GM21825 (cell line): ENCODE measurements at regions not wholly inside any gene's neighbourhood (a gene's known extent, or its start where the extent isn't known, plus 50 kb on each side); places are given as distances from the start of the nearest gene placed in this dataset.
A peak's percentile ranks its signal among the peaks of the same experiment; 100 is the strongest.

Experiments
- ATAC-seq: cut with Tn5 transposase; IDR thresholded peaks from one replicate; pipeline ENCODE4 v1.9.1; 2021; ENCODE audit warnings: mild to moderate bottlenecking, moderate library complexity; ENCODE audit not compliant: unreplicated experiment

DNA sequence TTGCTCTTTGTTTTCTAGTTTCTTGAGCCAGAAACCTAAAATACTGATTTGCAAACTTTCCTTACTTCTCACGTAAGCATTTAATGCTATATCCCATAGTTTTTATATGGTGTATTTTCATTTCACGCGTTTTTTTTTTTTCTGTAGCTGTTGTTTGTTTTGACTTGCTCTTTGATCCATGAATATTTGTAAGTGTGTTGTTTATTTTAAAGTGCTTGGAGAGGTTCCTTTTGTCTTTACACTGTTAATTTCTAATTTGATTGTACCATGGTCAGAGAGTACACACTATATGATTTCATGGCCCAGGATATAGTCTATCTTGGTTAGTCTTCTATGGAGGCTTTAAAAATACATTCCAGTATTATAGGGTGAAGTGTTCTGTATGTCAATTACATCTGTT lies 84.8 kb upstream of the RNF217 start:
- no peak for ATAC-seq

DNA sequence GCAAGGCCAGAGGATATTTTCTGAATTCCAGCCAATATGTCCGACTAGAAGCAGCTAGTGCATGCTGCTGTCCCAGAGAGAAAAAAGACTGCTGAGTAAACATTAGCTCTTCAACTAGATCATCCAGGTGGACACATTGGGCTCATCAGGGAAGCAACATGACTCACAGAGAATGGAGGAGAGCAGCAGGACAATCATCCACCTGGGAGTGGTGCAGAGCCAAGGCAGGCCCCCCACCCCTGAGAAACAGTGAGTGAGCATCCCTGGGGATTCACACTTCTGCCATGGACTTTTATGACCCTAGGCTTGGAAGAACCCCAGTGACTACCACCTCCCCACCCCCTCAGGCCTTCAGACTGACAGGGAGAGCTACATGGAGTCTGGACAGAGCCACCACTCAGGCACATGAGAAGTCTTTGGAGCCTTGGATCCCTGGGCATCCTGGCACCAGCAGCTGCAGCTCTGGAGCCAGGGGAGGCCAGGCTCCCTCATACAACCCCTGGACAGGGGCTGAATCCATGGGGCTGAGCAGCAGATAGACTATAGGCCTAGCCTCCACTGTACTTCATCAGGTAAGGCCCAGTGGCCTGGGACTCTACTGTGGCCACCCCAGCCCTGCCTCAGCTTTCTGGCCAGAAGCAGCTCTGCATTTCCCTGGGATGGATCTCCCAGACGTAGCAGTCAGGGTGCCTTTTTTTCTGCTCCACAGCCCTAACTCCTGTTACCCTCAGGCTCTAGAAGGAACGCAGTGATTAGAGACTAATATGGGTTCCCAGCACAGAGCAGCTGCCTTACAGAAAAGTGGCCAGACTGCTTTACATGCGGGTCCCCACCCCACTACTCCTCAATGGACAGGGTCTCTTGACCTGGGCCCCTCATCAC lies 82.9 kb upstream of the RNF217 start:
- no peak for ATAC-seq

DNA sequence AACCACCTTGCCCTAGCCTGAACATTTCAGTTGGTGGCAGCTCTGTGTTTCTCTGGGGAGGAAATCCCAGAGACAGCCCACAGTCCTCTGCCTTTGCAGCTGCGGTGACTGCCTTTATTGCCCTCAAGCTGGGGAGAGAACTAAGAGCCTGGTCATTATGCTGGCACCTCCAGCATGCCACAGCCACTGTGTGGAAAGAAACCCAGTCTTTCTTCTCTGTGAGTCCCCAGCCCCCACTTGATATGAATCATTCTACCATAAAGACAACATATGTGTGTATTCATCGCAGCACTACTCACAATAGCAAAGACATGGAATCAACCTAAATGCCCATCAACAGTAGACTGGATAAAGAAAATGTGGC lies 82.3 kb upstream of the RNF217 start:
- no peak for ATAC-seq

- ATAC-seq, result no peak
These were observed 80.2 kb upstream of the RNF217 start for GRCh38 chr6:124881898-124882578.

- no peak for ATAC-seq
These were observed 79.5 kb upstream of the RNF217 start for GRCh38 chr6:124882579-124883393.

DNA sequence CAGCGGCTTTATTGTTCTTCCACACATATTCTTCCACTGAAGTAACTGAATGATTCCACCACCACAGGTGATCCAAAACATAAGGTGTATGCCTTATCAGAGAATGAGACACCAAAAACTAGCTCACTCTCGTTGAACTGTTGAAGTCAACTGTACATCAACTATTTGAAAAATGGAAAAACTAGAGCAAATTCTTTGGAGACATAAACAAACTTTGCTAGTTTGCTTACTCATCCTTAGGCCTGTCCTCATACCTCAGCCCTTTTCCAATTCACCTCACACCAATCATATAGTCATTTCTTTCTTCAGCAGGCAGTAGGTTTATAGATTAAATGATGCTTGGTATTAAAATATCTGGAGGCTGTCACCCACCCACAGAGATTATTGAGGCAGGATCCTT lies 77.1 kb upstream of the RNF217 start:
- no peak for ATAC-seq

DNA sequence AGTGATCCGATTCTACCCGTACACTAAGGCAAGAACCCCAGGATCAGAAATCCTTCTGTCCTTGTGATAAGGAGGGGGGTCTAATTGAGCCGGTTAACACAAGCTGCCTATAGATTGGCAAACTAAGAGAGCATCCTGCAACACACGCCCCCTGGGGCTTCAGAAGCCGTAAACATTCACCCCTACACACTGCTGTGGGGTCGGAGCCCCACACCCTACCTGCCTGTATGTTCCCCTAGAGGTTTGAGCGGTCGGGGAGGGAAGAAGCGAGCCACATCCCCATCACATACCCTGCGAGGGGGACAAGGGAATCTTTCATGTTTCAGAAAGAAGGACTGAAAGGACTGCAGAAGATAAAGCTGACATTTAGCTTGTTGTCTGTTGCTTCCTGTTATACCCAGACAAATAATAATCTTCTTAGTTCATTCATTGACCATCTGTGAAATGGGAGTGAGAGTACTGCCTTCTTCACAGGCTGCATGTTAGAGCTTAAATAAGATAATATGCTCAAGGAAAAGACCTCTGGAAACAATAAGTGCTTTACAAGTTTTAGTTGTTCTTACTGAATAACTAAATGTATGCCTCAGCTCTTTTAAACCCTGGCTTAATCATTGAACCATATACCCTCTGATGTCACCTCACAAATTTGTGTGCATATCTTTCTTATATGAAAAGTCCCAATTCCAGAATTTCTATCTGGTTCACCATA lies 74.2 kb upstream of the RNF217 start:
- peak; percentile 35 for ATAC-seq

GRCh38 chr6:124888581-124889371 lies 73.5 kb upstream of the RNF217 start:
- ATAC-seq, result peak; percentile 59

GRCh38 chr6:124901084-124901483 lies 61.2 kb upstream of the RNF217 start:
- ATAC-seq, result no peak

DNA sequence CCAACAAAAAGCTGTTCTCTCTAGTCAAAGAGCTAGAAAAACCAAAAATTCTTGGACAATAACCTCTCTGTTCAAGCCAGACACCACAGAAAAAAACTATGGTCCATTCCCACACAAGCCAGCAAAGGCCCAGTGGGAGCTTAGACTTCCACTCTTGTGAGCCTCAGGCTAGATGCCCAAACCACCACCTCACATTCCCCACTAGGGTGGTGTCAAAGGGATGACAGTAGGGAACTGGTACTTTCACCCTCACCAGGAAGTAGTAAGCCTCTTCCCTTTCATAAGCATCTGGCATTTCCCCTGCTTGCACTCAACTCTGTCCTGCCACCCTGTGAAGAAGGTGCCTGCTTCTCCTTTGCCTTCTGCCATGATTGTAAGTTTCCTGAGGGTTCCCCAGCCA lies 58.4 kb upstream of the RNF217 start:
- ATAC-seq, result no peak

- no peak for ATAC-seq
These were observed 54.6 kb upstream of the RNF217 start for GRCh38 chr6:124907596-124907995.
